ENCODE measurements at regions not wholly inside any gene's neighbourhood (a gene's known extent, or its start where the extent isn't known, plus 50 kb on each side); places are given as distances from the start of the nearest gene placed in this dataset.

- no peak for DNase-seq (ENCODE audit: low read depth)
These were observed 112.9 kb upstream of the ATP8B1 start for GRCh38 chr18:57915865-57916582.

DNA sequence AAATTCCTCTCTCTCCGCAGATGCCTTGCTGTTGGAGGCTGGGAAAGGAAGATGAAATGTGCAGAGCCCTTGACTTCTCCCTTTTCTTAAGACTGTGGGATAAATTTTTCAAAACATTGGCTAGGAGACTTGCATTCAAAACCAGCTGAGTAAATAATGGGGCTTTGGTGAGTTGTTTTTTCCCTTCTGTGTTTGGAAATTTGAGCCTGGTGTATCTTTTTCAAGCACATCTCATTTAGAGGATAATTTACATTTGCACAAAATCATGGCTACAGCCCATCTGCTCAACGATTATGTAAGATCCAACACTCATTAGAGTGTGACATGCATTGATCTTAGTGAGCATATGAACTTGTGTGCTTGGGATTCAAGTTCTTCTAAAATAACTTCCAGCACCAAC is 112.1 kb upstream of the ATP8B1 start:
- DNase-seq (ENCODE audit: low read depth): no peak

GRCh38 chr18:57913686-57914085 is 110.6 kb upstream of the ATP8B1 start:
- no peak for DNase-seq (ENCODE audit: low read depth)

DNA sequence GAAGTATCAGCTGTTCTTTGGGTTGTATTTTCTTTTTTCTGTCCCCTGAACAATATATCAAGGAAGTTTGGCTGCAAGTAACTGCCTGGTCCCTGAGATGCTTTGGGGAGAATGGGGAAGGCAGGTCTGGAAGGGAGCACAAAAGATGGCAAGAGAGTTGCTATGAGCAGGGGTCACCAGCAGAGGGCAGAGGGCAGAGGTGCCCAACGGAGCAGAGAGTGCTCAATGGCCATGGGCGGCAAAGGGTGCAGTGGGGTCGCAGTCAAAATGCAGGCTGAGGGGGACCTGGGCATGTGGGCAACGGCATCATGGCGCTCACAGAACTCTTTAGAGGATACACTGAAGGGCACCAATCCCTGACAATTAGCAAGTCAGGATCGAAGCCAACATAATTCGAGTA is 107.7 kb upstream of the ATP8B1 start:
- DNase-seq (ENCODE audit: low read depth): no peak

DNA sequence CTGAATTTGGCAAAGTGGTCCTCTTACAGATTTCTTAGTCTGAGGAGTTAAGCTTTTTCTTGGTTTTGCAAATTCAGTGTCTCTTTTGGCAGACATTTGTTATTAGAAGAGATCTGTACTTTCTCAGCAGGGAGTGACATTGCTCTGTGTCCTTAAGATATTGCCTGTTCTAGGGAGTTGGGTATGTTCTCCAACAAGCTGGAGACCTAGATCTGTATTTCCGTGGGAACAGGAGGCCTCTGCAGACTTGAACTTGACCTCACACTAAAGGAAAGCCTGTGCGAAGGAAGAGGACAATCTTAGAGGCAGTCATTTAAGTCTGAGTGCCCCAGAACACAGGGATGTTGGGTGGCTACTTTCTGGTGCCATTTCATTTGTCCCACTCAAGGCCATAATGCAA is 107.0 kb upstream of the ATP8B1 start:
- no peak for DNase-seq (ENCODE audit: low read depth)

DNA sequence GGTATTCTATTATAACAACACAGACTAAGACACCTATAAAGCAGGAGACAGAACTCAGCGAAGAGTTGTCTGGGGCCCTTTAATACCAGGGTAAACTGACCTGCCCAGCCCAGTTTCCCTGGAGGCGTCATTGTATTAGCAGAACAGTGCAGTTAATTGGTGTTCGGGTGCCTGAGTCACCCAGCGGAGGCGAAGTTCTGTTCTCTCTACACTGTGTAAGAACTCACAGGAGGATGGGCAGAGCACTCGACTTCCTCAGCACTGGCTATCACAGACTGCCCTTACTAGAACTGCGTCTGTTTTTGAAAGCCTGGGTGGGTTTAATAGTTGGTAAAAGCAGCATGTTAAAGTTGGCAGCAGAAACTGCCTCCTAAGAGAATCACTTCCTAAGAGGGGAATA is 106.5 kb upstream of the ATP8B1 start:
- no peak for DNase-seq (ENCODE audit: low read depth)

- DNase-seq (ENCODE audit: low read depth): no peak
These were observed 105.0 kb upstream of the ATP8B1 start for GRCh38 chr18:57908092-57908491.

DNA sequence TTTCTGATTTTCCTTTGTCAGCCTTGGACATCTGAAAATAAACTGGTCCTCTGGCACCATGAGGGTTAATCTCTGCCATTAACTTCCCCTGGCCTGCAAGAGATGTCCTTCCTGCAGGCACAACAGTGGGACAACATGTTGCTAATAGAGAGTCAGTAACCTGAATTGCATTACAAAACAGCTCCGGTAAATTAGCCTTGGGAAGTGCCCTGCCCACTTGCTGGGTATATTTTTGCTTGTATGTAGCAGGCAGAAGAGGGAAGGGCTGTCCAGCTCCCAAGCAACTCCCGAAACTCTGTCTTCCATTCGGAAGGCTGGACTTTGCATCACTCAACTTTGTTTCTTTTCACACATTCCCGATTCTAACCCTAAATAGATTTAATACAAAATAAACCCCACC is 104.4 kb upstream of the ATP8B1 start:
- no peak for DNase-seq (ENCODE audit: low read depth)

GRCh38 chr18:57906852-57907251 is 103.7 kb upstream of the ATP8B1 start:
- DNase-seq (ENCODE audit: low read depth): no peak

DNA sequence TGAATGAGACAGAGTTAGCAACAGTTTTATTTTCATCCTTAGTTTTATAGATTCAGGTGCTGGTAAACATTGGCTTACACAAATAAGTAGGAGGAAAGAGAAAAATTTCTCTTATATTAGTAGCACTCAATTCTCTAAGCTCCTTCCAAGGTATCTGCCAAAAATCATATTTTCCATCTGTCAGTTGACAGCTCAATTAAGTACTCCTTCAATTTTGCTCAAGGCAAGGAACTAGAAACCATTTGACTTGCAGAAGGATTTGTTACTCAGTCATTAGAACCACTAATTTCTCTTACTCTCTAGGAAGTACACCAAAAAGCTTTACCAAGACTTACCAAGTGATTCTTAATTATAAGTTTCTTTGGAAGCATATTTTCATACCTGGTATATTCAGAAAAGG is 101.4 kb upstream of the ATP8B1 start:
- DNase-seq (ENCODE audit: low read depth): no peak

DNA sequence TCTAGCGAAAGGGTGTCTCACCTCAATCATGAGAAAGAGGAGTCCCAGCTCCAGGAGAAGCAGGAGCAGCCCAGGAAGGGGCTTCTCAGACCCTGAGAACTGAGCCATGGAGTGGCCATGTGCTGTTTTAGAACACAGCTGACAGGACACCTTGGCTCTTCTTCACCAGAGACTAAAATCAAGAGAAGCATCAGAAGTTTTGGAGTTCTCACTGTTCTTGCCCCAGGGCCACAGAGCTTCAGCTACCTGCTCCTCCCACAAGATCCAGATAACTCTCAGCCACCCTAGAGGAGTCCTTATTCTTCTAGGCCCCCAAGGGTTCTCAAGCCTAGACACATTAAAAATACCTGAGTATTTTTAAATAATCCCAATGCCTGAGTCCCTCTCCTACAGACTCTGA is 99.6 kb upstream of the ATP8B1 start:
- no peak for DNase-seq (ENCODE audit: low read depth)

GRCh38 chr18:57901825-57902589 is 98.9 kb upstream of the ATP8B1 start:
- no peak for DNase-seq (ENCODE audit: low read depth)

DNA sequence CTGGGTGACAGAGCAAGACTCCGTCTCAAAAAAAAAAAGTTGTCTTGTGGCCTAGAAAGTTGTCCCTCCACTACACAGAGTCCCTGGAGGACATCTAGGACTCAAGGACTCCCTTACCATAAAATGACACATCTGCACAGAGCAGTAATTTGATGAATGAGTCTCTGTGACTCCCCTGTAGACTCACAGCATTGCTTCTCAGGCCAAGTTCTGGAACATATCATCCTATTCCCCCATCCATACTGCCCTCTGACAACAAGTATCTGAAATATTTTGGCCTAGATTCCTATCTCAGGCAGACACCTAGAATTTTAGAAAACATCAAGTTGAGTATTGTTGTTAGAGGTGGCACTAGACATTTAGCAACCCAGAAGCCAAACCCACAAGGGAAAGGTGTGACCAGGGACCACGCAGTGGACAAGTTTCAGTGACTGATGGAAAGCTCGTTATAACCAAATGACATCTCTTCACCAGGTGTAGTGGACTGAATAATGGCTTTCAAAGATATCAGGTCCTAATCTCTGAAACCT is 97.9 kb upstream of the ATP8B1 start:
- DNase-seq (ENCODE audit: low read depth): no peak

GRCh38 chr18:57898506-57899124 is 95.5 kb upstream of the ATP8B1 start:
- DNase-seq (ENCODE audit: low read depth): no peak

- no peak for DNase-seq (ENCODE audit: low read depth)
These were observed 92.1 kb upstream of the ATP8B1 start for GRCh38 chr18:57895182-57895581.

- DNase-seq (ENCODE audit: low read depth): no peak
These were observed 88.7 kb upstream of the ATP8B1 start for GRCh38 chr18:57891707-57892391.

DNA sequence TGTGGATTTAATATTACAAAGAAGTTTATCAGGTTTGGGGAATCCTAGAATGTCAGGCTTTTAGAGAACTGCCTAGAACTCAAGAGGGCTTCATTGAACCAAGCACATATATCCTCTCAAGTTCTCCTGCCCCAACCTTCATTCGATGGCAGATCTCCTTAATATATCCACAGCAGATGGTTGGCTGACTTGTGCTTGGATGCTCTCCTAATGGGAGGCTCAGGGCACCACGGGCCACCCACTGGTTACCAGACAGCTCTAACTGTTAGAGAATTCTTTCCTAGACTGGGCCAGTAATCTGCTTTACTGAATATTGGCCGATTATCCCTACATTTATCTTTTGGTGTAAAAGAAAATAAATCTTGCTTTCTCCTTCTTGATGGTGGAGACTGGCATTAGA is 87.2 kb upstream of the ATP8B1 start:
- DNase-seq (ENCODE audit: low read depth): no peak

- no peak for DNase-seq (ENCODE audit: low read depth)
These were observed 86.7 kb upstream of the ATP8B1 start for GRCh38 chr18:57889841-57890240.

DNA sequence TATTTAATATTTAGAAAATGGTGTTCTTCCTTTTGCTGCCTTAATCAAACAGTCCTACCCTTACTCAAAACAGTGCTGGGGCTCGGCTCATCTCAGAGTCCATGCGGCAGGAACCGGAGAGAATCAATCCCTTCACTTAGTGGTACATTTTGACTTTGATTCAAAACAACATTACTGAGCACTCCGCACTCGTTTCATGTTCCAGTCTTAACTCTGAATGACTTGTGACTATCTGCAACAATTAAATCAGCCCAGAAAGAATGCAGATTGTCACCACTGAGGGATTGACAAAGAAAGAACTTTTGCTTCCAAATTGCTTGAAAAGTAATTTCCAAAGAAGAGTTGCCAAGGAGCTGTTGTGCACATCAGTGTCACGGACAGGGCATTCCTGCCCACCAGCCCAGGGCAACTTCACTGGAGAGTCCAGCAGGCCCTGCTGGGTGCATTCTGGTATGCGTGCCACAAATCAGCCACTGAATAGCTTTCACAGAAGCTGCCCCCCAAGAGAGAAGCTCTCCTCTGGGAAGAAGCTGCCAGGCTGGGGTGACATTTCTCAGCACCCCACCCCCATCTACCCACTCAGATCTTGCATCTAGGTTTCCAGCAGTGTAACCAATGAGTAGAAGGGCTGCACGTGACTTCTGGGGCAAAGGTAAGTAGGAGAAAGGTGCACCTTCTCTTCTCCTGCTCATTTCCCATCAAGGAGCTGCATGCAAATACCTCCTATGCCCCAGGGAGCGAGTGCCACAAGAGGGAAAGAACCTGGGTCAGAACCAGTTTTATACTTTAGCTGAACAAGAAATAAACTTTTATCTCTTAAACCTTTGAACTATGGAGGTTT is 84.6 kb upstream of the ATP8B1 start:
- no peak for DNase-seq (ENCODE audit: low read depth)

GRCh38 chr18:57885931-57886330 is 82.8 kb upstream of the ATP8B1 start:
- no peak for DNase-seq (ENCODE audit: low read depth)

GRCh38 chr18:57882465-57882864 is 79.3 kb upstream of the ATP8B1 start:
- DNase-seq (ENCODE audit: low read depth): no peak

Data from stimulated activated CD8-positive, alpha-beta memory T cell treated with anti-CD3 and anti-CD28 coated beads, Interleukin-4, amount 100 ng/mL, for 24 hours (primary cell).